NCI-H345 treated with DMSO at 0.1 percent for 48 hours (cell line): ENCODE measurements at regions not wholly inside any gene's neighbourhood (a gene's known extent, or its start where the extent isn't known, plus 50 kb on each side); places are given as distances from the start of the nearest gene placed in this dataset.
"Not testable (repeated sequence)": the region's sequence is repeated elsewhere in the genome, so short reads cannot be mapped to it uniquely, and the experiment has no call there.

Source experiments
- DNase-seq: peaks from one replicate; lab custom pipeline; 2025; ENCODE audit not compliant: unreplicated experiment; lab: John Stamatoyannopoulos, UW

GRCh38 chr2:185628985-185629384, 109.6 kb upstream of the FSIP2 start:
- no peak for DNase-seq

GRCh38 chr2:185633621-185634020, 105.0 kb upstream of the FSIP2 start:
- no peak for DNase-seq

GRCh38 chr2:185638771-185639170, 99.8 kb upstream of the FSIP2 start:
- DNase-seq = no peak

- DNase-seq = no peak
Observed at GRCh38 chr2:185640588-185640987, 98.0 kb upstream of the FSIP2 start.

- no peak for DNase-seq
Observed at GRCh38 chr2:185643434-185643833, 95.2 kb upstream of the FSIP2 start.

GRCh38 chr2:185644828-185645227, 93.8 kb upstream of the FSIP2 start:
- DNase-seq = no peak

GRCh38 chr2:185645529-185645928, 93.1 kb upstream of the FSIP2 start:
- DNase-seq = no peak

GRCh38 chr2:185658750-185659149, 79.9 kb upstream of the FSIP2 start:
- no peak for DNase-seq

GRCh38 chr2:185663811-185664210, 74.8 kb upstream of the FSIP2 start:
- no peak for DNase-seq

- no peak for DNase-seq
Observed at GRCh38 chr2:185664384-185664783, 74.2 kb upstream of the FSIP2 start.

GRCh38 chr2:185665251-185665814, 73.3 kb upstream of the FSIP2 start:
- no peak for DNase-seq

- no peak for DNase-seq
Observed at GRCh38 chr2:185667452-185667851, 71.2 kb upstream of the FSIP2 start.

- DNase-seq = no peak
Observed at GRCh38 chr2:185668710-185669109, 69.9 kb upstream of the FSIP2 start.

GRCh38 chr2:185674232-185674631, 64.4 kb upstream of the FSIP2 start:
- no peak for DNase-seq

GRCh38 chr2:185676316-185676715, 62.3 kb upstream of the FSIP2 start:
- DNase-seq = no peak

- not testable (repeated sequence) for DNase-seq
Observed at GRCh38 chr2:185687001-185687400, 51.6 kb upstream of the FSIP2 start.

- no peak for DNase-seq
Observed at GRCh38 chr2:185687967-185688366, 50.6 kb upstream of the FSIP2 start.
